ENCODE measurements at regions not wholly inside any gene's neighbourhood (a gene's known extent, or its start where the extent isn't known, plus 50 kb on each side); places are given as distances from the start of the nearest gene placed in this dataset.

DNA sequence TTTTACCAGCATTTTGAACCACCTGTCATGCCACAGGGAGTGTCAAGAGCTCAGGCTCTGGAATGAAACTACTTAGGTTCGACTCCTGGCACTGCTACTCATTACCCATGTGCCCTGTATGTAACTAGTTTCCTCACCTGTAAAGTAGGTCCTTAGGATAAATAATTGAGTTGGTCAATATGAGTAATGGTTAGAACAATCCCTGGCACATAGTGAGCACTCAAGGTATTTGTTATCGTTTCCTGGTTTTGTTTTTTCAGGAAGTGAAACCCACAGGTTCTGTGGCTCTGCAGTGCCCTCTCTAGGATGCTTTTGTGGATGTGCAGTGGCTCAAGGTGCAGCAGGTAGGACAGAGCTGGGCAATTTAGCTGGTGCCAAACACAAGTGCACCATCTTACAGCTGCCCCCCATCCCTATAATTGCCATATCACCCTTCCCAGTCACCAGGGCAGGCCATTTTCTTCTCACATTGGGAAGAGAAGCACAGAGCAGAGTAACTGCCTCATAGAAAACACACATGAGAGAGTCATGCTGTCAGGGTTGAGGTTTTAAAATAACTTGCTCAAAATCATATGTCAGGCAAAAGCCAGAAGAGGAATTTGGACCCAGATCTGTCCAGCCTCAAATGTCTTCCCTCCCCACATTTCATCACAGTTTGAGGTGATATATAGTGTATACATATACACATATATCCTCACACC is 297.5 kb downstream of the RPAP3 start:
- no peak for TF ChIP-seq POLR2A (IDR thresholded peaks at IDR 0.05)
- TF ChIP-seq, protein P1, sequence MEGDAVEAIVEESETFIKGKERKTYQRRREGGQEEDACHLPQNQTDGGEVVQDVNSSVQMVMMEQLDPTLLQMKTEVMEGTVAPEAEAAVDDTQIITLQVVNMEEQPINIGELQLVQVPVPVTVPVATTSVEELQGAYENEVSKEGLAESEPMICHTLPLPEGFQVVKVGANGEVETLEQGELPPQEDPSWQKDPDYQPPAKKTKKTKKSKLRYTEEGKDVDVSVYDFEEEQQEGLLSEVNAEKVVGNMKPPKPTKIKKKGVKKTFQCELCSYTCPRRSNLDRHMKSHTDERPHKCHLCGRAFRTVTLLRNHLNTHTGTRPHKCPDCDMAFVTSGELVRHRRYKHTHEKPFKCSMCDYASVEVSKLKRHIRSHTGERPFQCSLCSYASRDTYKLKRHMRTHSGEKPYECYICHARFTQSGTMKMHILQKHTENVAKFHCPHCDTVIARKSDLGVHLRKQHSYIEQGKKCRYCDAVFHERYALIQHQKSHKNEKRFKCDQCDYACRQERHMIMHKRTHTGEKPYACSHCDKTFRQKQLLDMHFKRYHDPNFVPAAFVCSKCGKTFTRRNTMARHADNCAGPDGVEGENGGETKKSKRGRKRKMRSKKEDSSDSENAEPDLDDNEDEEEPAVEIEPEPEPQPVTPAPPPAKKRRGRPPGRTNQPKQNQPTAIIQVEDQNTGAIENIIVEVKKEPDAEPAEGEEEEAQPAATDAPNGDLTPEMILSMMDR (IDR thresholded peaks at IDR 0.05), result peak in 2 of 4 donors; percentile 11 to 18
